HepG2 (cell line): ENCODE measurements at regions not wholly inside any gene's neighbourhood (a gene's known extent, or its start where the extent isn't known, plus 50 kb on each side); places are given as distances from the start of the nearest gene placed in this dataset.

Experiments used
- ATAC-seq: fragments of 200-7000 bp; cut with Tn5 transposase; 3 replicates; pipeline ENCODE4 v1.9.1; 2020; ENCODE audit warnings: mild to moderate bottlenecking, moderate library complexity
- BruUV-seq: library from RNA; stranded (reverse); fragments of 400-500 nt; replicated peaks from 2 replicates; lab custom pipeline; 2021; lab: Mats Ljungman, UMichigan
- CTCF ChIA-PET: fragments of 300-600 bp; formaldehyde crosslinking; extraction: SDS; loops from one replicate; lab custom pipeline; 2021; ENCODE audit warnings: low total read pairs, inconsistent platforms, low intra/inter-chr PET ratio; lab: Yijun Ruan, JAX
- POLR2A ChIA-PET: fragments of 350-600 bp; sonication (Branson Sonifier 250); formaldehyde crosslinking; loops from one replicate; lab custom pipeline; 2020; ENCODE audit warnings: antibody characterized with exemption, inconsistent platforms; lab: Yijun Ruan, JAX
- DNase-seq: peaks from one replicate; pipeline ENCODE4 v3.0.0-alpha.2; 2015; ENCODE audit warnings: low spot score
- FAIRE-seq: peaks from 3 replicates; lab custom pipeline; 2011; peaks lifted over from hg19 to GRCh38; lab: Jason Lieb, UNC
- H2AFZ ChIP-seq: one replicate; pipeline ENCODE4 v1.6.1; 2011; ENCODE audit warnings: low read length, inconsistent platforms
- H3K27ac ChIP-seq: fragments of 300-600 bp; 3 replicates; pipeline ENCODE4 v1.8.0; 2011; ENCODE audit warnings: mixed run types, mild to moderate bottlenecking, mixed read lengths, low read length, inconsistent platforms; ENCODE audit not compliant: insufficient read depth; ENCODE audit errors: extremely low read length
- H3K27me3 ChIP-seq, 2 experiments: fragments of 200-600 bp in 1 of 2; 2 replicates in 1 of 2; 3 replicates in 1 of 2; pipeline versions ENCODE4 v1.6.0 to v1.8.0; 2011; ENCODE audit warnings: low read length in 2 of 2, mild to moderate bottlenecking in 2 of 2, moderate library complexity in 2 of 2, inconsistent platforms in 1 of 2; ENCODE audit not compliant: insufficient read depth in 2 of 2, control insufficient read depth in 1 of 2
- H3K36me3 ChIP-seq, 2 experiments: fragments of 200-600 bp in 1 of 2; replicated peaks in 1 of 2; 2 replicates in 1 of 2; 3 replicates in 1 of 2; pipeline versions ENCODE4 v1.5.1 to v1.8.0; 2011; ENCODE audit warnings: low read length in 2 of 2, inconsistent platforms in 1 of 2; ENCODE audit not compliant: insufficient read depth in 2 of 2, control insufficient read depth in 1 of 2
- H3K4me1 ChIP-seq: 2 replicates; pipeline ENCODE4 v1.5.1; 2012; ENCODE audit warnings: low read length, inconsistent platforms; ENCODE audit not compliant: insufficient read depth
- H3K4me2 ChIP-seq: 2 replicates; pipeline ENCODE4 v1.6.0; 2011; ENCODE audit warnings: low read depth, low read length, inconsistent platforms
- H3K4me3 ChIP-seq, 3 experiments: fragments of 200-600 bp in 1 of 3; sonication (generic), shearing (Covaris generic) in 1 of 3; replicated peaks in 1 of 3; 2 replicates each; pipeline ENCODE4 v1.5.1; 2011 to 2016; ENCODE audit warnings: low read length in 3 of 3, inconsistent platforms in 2 of 3, low read depth in 2 of 3, mild to moderate bottlenecking in 2 of 3, control low read depth in 1 of 3, mixed read lengths in 1 of 3; ENCODE audit not compliant: insufficient read depth in 1 of 3
- H3K79me2 ChIP-seq: one replicate; pipeline ENCODE4 v1.6.1; 2011; ENCODE audit warnings: low read length, inconsistent platforms; ENCODE audit not compliant: insufficient read depth
- H3K9ac ChIP-seq: 2 replicates; pipeline ENCODE4 v1.6.0; 2011; ENCODE audit warnings: mild to moderate bottlenecking, low read depth, low read length, inconsistent platforms; ENCODE audit not compliant: insufficient read depth
- H3K9me3 ChIP-seq: 2 replicates; pipeline ENCODE4 v1.5.1; 2012; ENCODE audit warnings: mild to moderate bottlenecking, low read length
- H4K20me1 ChIP-seq: 2 replicates; pipeline ENCODE4 v1.6.0; 2011; ENCODE audit warnings: inconsistent platforms, mild to moderate bottlenecking, low read length, moderate library complexity; ENCODE audit not compliant: insufficient read depth
- CTCF ChIP-seq: sonication (generic); formaldehyde crosslinking; IDR thresholded peaks from 2 replicates; pipeline ENCODE4 v1.5.0; 2020; ENCODE audit warnings: mild to moderate bottlenecking, missing genetic modification reagents, moderate library complexity
- EZH2 ChIP-seq: conservative IDR thresholded peaks from 2 replicates; pipeline ENCODE4 v1.6.1; 2012; ENCODE audit warnings: mild to moderate bottlenecking, low read depth, low read length, moderate library complexity
- HNF4A ChIP-seq: sonication (generic); formaldehyde crosslinking; IDR thresholded peaks from 2 replicates; pipeline ENCODE4 v1.4.0; 2020; ENCODE audit warnings: missing genetic modification reagents
- HOMEZ ChIP-seq: IDR thresholded peaks from 2 replicates; pipeline ENCODE4 v1.6.1; 2016; ENCODE audit warnings: low read depth
- LCORL ChIP-seq, 2 experiments: fragments of 450-650 bp in 1 of 2; sonication (generic) in 1 of 2; formaldehyde crosslinking in 1 of 2; IDR thresholded peaks; 2 replicates each; pipeline versions ENCODE4 v1.5.0 to v1.6.1; 2017 to 2020; ENCODE audit warnings: antibody characterized with exemption in 1 of 2, missing genetic modification reagents in 1 of 2
- NCOR1 ChIP-seq: fragments of 200-600 bp; sonication (generic); IDR thresholded peaks from 2 replicates; pipeline ENCODE4 v1.7.0; 2017; ENCODE audit warnings: antibody characterized with exemption, low read length, borderline replicate concordance
- PATZ1 ChIP-seq: sonication (generic); formaldehyde crosslinking; IDR thresholded peaks from 2 replicates; pipeline ENCODE4 v1.4.0; 2020; ENCODE audit warnings: missing genetic modification reagents
- RAD21 ChIP-seq: fragments of 450-650 bp; formaldehyde crosslinking; IDR thresholded peaks from 2 replicates; pipeline ENCODE4 v1.5.0; 2020; ENCODE audit warnings: mild to moderate bottlenecking
- SALL1 ChIP-seq: sonication (generic); formaldehyde crosslinking; IDR thresholded peaks from 2 replicates; pipeline ENCODE4 v1.8.0; 2022; ENCODE audit warnings: mild to moderate bottlenecking, missing genetic modification reagents
- ZMYM4 ChIP-seq: sonication (generic); formaldehyde crosslinking; IDR thresholded peaks from 2 replicates; pipeline ENCODE4 v1.8.1; 2023; ENCODE audit warnings: mild to moderate bottlenecking, missing genetic modification reagents
- ZNF274 ChIP-seq: sonication (generic); formaldehyde crosslinking; IDR thresholded peaks from 2 replicates; pipeline ENCODE4 v1.5.1; 2020; ENCODE audit warnings: mild to moderate bottlenecking, missing genetic modification reagents
- ZNF687 ChIP-seq: sonication (generic); formaldehyde crosslinking; IDR thresholded peaks from 2 replicates; pipeline ENCODE4 v1.5.1; 2020; ENCODE audit warnings: mild to moderate bottlenecking, missing genetic modification reagents, moderate library complexity
- ZNF691 ChIP-seq: sonication (generic); formaldehyde crosslinking; IDR thresholded peaks from 2 replicates; pipeline ENCODE4 v1.4.0; 2020; ENCODE audit warnings: missing genetic modification reagents, low read depth, mild to moderate bottlenecking, borderline replicate concordance
- ZSCAN30 ChIP-seq: sonication (generic); formaldehyde crosslinking; IDR thresholded peaks from 2 replicates; pipeline ENCODE4 v1.5.0; 2020; ENCODE audit warnings: mild to moderate bottlenecking, missing genetic modification reagents
- WGBS: methylation state at CpG from one replicate; pipeline ENCODE4 v1.1.6; 2017; ENCODE audit warnings: low lambda C conversion rate; 5-methylcytosine and 5-hydroxymethylcytosine counted together
- in situ Hi-C: cut with HindIII; loops from 2 replicates; pipeline ENCODE4 v1.10.0; 2017; ENCODE audit warnings: low pct_unique_long_range_greater_than_20kb; ENCODE audit not compliant: extremely low pct_ligation_motif_present
- intact Hi-C: fragments of 100-400 bp; cut with micrococcal nuclease; formaldehyde crosslinking; loops from one replicate; pipeline ENCODE4 v1.10.0; 2022; ENCODE audit not compliant: unreplicated experiment

- H3K4me2 ChIP-seq = peak overlapping the region; percentile 32; the same call in 1 of the 2 replicates
- intact Hi-C loops (no loop called here), in situ Hi-C loops (no loop called here)
- H3K9ac ChIP-seq = no peak overlapping the region
- WGBS = 24% methylated on average over 8 of the region's 9 CpGs
- ATAC-seq (peak; percentile 94), DNase-seq (peak; percentile 29), FAIRE-seq (peak; percentile 63)
- no peak overlapping the region for H2AFZ ChIP-seq
- no peaks in the 10 kb centered on the region for H3K36me3 ChIP-seq
- no peaks in the 10 kb centered on the region for H3K9me3 ChIP-seq
- H3K4me3 ChIP-seq = no peak overlapping the region
- ChIA-PET POLR2A (interaction anchor here (1.1 kb wide), 1 partner anchor 61 kb away, joined by 5 read pairs; no protein-coding TSS in a partner anchor), CTCF (no interaction called here)
- H4K20me1 ChIP-seq = no peaks in the 10 kb centered on the region
- H3K4me1 ChIP-seq = peaks cover 38% of the 10 kb centered on the region
- H3K79me2 ChIP-seq = no peaks in the 10 kb centered on the region
- BruUV-seq = no TSS peak
- H3K27ac ChIP-seq = no peak overlapping the region
- H3K27me3 ChIP-seq = no peaks in the 10 kb centered on the region; a peak in 1 of 5 replicates
- TF ChIP-seq EZH2 (no peak), CTCF (CRISPR knock-in tag) (no peak), HOMEZ (CRISPR knock-in tag) (no peak), ZSCAN30 (CRISPR knock-in tag) (no peak), HNF4A (CRISPR knock-in tag) (peak; percentile 87), ZNF687 (peak; percentile 47), SALL1 (CRISPR knock-in tag) (0 out of 2 replicates have a peak, but pooled peaks have one; percentile 29), ZNF274 (CRISPR knock-in tag) (no peak), NCOR1 (peak; percentile 61; the same call in 1 of the 2 replicates), LCORL (IDR thresholded peaks at IDR 0.05) (no peak), LCORL (CRISPR knock-in tag; IDR thresholded peaks at IDR 0.05) (peak; percentile 76), RAD21 (CRISPR knock-in tag) (peak; percentile 25; the same call in 1 of the 2 replicates), ZMYM4 (CRISPR knock-in tag) (0 out of 2 replicates have a peak, but pooled peaks have one; percentile 21), PATZ1 (CRISPR knock-in tag) (0 out of 2 replicates have a peak, but pooled peaks have one; percentile 26), ZNF691 (no peak)
Measured at GRCh38 chr4:4754641-4755040, 104.8 kb upstream of the MSX1 start.
